GM23338 (cell line): ENCODE measurements at regions not wholly inside any gene's neighbourhood (a gene's known extent, or its start where the extent isn't known, plus 50 kb on each side); places are given as distances from the start of the nearest gene placed in this dataset.

Experiments
- ATAC-seq: fragments of 200-7000 bp; cut with Tn5 transposase; 3 replicates; pipeline ENCODE4 v1.9.1; 2020
- DNase-seq: peaks from one replicate; pipeline ENCODE4 v3.0.0-alpha.2; 2015; ENCODE audit warnings: low spot score
- H2AFZ ChIP-seq: fragments of 200-600 bp; sonication (generic); 2 replicates; pipeline ENCODE4 v1.8.0; 2016; ENCODE audit warnings: antibody characterized with exemption, mild to moderate bottlenecking, moderate library complexity
- H3F3A ChIP-seq: fragments of 200-600 bp; sonication (generic); replicated peaks from 2 replicates; pipeline ENCODE4 v1.8.0; 2017; ENCODE audit warnings: antibody characterized with exemption, mixed run types, low read depth
- H3K27ac ChIP-seq: fragments of 200-600 bp; sonication (generic); 2 replicates; pipeline ENCODE4 v1.6.1; 2016; ENCODE audit warnings: low read depth
- H3K27me3 ChIP-seq: fragments of 200-600 bp; sonication (generic); 2 replicates; pipeline ENCODE4 v1.8.0; 2016; ENCODE audit warnings: mild to moderate bottlenecking, mixed run types, moderate library complexity; ENCODE audit not compliant: insufficient read depth
- H3K36me3 ChIP-seq: fragments of 200-600 bp; sonication (generic); 2 replicates; pipeline ENCODE4 v1.8.0; 2016; ENCODE audit warnings: mild to moderate bottlenecking; ENCODE audit not compliant: insufficient read depth
- H3K4me1 ChIP-seq: fragments of 200-600 bp; sonication (generic); 2 replicates; pipeline ENCODE4 v1.8.0; 2016; ENCODE audit warnings: mild to moderate bottlenecking, moderate library complexity; ENCODE audit not compliant: insufficient read depth
- H3K4me2 ChIP-seq: fragments of 200-600 bp; sonication (generic); 2 replicates; pipeline ENCODE4 v1.7.1; 2017; ENCODE audit warnings: mixed run types
- H3K4me3 ChIP-seq: fragments of 200-600 bp; sonication (generic); 2 replicates; pipeline ENCODE4 v1.6.1; 2016; ENCODE audit warnings: mixed run types
- H3K79me2 ChIP-seq: fragments of 200-600 bp; sonication (generic); replicated peaks from 2 replicates; pipeline ENCODE4 v1.8.0; 2017; ENCODE audit warnings: mild to moderate bottlenecking; ENCODE audit not compliant: insufficient read depth
- H3K9me2 ChIP-seq: fragments of 200-600 bp; sonication (generic); 2 replicates; pipeline ENCODE4 v1.8.0; 2017; ENCODE audit not compliant: insufficient read depth
- H4K20me1 ChIP-seq: fragments of 200-600 bp; sonication (generic); replicated peaks from 2 replicates; pipeline ENCODE4 v1.8.0; 2017; ENCODE audit warnings: mild to moderate bottlenecking; ENCODE audit not compliant: insufficient read depth
- H3K27ac Mint-ChIP-seq: 2 replicates; pipeline ENCODE4 v1.8.0; 2020; ENCODE audit warnings: inconsistent platforms, mild to moderate bottlenecking, moderate library complexity, mixed read lengths
- H3K27me3 Mint-ChIP-seq: 3 replicates; pipeline ENCODE4 v1.8.0; 2022; ENCODE audit warnings: low read depth, mild to moderate bottlenecking, moderate library complexity, mixed read lengths, inconsistent platforms; ENCODE audit not compliant: insufficient read depth, poor library complexity
- H3K36me3 Mint-ChIP-seq: 3 replicates; pipeline ENCODE4 v1.8.0; 2021; ENCODE audit warnings: low read depth, mild to moderate bottlenecking, inconsistent platforms, moderate library complexity, mixed read lengths
- H3K4me1 Mint-ChIP-seq: 3 replicates; pipeline ENCODE4 v1.8.0; 2020; ENCODE audit warnings: mild to moderate bottlenecking, inconsistent platforms, mixed read lengths
- H3K4me3 Mint-ChIP-seq: 3 replicates; pipeline ENCODE4 v1.8.0; 2021; ENCODE audit warnings: moderate library complexity, mild to moderate bottlenecking, inconsistent platforms, mixed read lengths
- H3K9me3 Mint-ChIP-seq: 3 replicates; pipeline ENCODE4 v1.8.0; 2020; ENCODE audit warnings: moderate library complexity, mild to moderate bottlenecking, inconsistent platforms, mixed read lengths
- CREB1 ChIP-seq: fragments of 250-450 bp; sonication (Bioruptor Pico); IDR thresholded peaks from 2 replicates; pipeline ENCODE4 v1.5.0; 2020; ENCODE audit warnings: low read depth, mild to moderate bottlenecking, moderate library complexity
- EZH2phosphoT487 ChIP-seq: fragments of 200-600 bp; sonication (generic); IDR thresholded peaks from one replicate; pipeline ENCODE4 v1.8.1; 2018; ENCODE audit warnings: antibody characterized with exemption; ENCODE audit not compliant: unreplicated experiment
- JUNB ChIP-seq: IDR thresholded peaks from one replicate; pipeline ENCODE4 v1.6.1; 2016; ENCODE audit warnings: antibody characterized with exemption; ENCODE audit not compliant: unreplicated experiment
- NANOG ChIP-seq: IDR thresholded peaks from 2 replicates; pipeline ENCODE4 v1.6.1; 2016; ENCODE audit warnings: antibody characterized with exemption, borderline replicate concordance
- POLR2AphosphoS5 ChIP-seq: IDR thresholded peaks from 2 replicates; pipeline ENCODE4 v1.6.1; 2016; ENCODE audit warnings: antibody characterized with exemption, low read depth
- STAT1 ChIP-seq: IDR thresholded peaks from one replicate; pipeline ENCODE4 v1.6.1; 2016; ENCODE audit warnings: antibody characterized with exemption; ENCODE audit not compliant: unreplicated experiment
- ZNF114 ChIP-seq: fragments of 250-450 bp; sonication (Bioruptor Pico); IDR thresholded peaks from 2 replicates; pipeline ENCODE4 v1.5.0; 2020; ENCODE audit warnings: mild to moderate bottlenecking, moderate library complexity
- ZNF331 ChIP-seq: fragments of 250-450 bp; sonication (Bioruptor Pico); IDR thresholded peaks from 2 replicates; pipeline ENCODE4 v1.5.0; 2020; ENCODE audit warnings: low read depth, mild to moderate bottlenecking, moderate library complexity
- TF ChIP-seq, protein P1 (sequence below): IDR thresholded peaks from 2 replicates; pipeline ENCODE4 v1.6.1; 2016; ENCODE audit warnings: antibody characterized with exemption
- TF ChIP-seq, protein P2 (sequence below), 2 experiments: fragments of 200-600 bp in 1 of 2; sonication (generic) in 1 of 2; conservative IDR thresholded peaks; 2 replicates each; pipeline versions ENCODE4 v1.5.1 to v1.6.1; 2016 to 2017; ENCODE audit warnings: antibody characterized with exemption in 2 of 2, low read depth in 2 of 2, mild to moderate bottlenecking in 2 of 2, moderate library complexity in 1 of 2
- TF ChIP-seq, protein P3 (sequence below): IDR thresholded peaks from one replicate; pipeline ENCODE4 v1.6.1; 2018; ENCODE audit warnings: antibody characterized with exemption; ENCODE audit not compliant: unreplicated experiment

DNA sequence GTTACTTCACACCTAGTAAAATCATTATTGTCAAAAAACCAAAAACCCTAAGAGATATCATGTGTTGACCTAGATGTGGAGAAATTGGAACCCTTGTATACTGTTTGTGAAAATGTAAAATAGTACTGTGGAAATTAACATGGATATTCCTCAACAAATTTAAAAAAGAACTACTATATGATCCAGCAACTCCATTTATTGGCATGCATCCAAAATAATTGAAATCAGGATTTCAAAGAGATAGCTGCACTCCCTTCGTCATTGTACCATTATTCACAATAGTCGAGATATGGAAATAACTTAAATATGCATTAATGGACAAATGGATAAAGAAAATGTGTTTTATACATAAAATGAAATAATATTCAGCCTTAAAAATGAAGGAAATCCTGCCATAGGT, 105.3 kb upstream of the ZC3H15 start:
- no peak overlapping the region for H2AFZ ChIP-seq
- Mint-ChIP-seq H3K4me3 (no peak overlapping the region), H3K36me3 (peaks cover 13% of the 10 kb centered on the region), H3K4me1 (no peaks in the 10 kb centered on the region), H3K9me3 (peaks cover 16% of the 10 kb centered on the region), H3K27ac (no peak overlapping the region), H3K27me3 (no peaks in the 10 kb centered on the region)
- TF ChIP-seq STAT1 (no peak), CREB1 (CRISPR knock-in tag) (no peak), JUNB (no peak)
- H3K36me3 ChIP-seq, result no peaks in the 10 kb centered on the region
- H3K4me2 ChIP-seq, result no peak overlapping the region
- no peaks in the 10 kb centered on the region for H3K9me2 ChIP-seq
- DNase-seq, result no peak
- no peaks in the 10 kb centered on the region for H3F3A ChIP-seq
- no peak overlapping the region for H3K4me3 ChIP-seq
- no peaks in the 10 kb centered on the region for H3K27me3 ChIP-seq
- H3K4me1 ChIP-seq, result no peaks in the 10 kb centered on the region
- ATAC-seq, result no peak
- no peaks in the 10 kb centered on the region for H3K79me2 ChIP-seq
- H3K27ac ChIP-seq, result no peak overlapping the region
- no peaks in the 10 kb centered on the region for H4K20me1 ChIP-seq

DNA sequence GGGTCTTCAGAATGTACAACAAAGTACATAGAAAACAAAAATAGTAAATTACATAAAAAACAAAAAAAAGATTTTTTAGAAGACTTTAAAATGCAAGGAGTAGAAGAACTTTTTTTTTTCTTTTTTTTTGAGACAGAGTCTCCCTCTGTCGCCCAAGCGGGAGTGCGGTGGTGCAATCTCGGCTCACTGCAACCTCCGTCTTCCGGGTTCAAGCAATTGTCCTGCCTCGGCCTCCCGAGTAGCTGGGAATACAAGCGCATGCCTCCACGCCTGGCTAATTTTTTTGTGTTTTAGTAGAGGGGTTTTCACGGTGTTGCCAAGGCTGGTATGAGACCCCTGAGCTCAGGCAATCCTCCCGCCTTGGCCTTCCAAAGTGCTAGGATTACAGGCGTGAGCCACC, 104.5 kb upstream of the ZC3H15 start:
- H3K27ac ChIP-seq, result no peak overlapping the region
- DNase-seq (no peak), ATAC-seq (no peak)
- Mint-ChIP-seq H3K27me3 (no peaks in the 10 kb centered on the region), H3K4me3 (no peak overlapping the region), H3K36me3 (peaks cover 19% of the 10 kb centered on the region), H3K27ac (no peak overlapping the region), H3K9me3 (peaks cover 21% of the 10 kb centered on the region), H3K4me1 (no peaks in the 10 kb centered on the region)
- H3K4me3 ChIP-seq, result no peak overlapping the region
- H3K4me1 ChIP-seq, result no peaks in the 10 kb centered on the region
- H3K36me3 ChIP-seq, result no peaks in the 10 kb centered on the region
- no peaks in the 10 kb centered on the region for H4K20me1 ChIP-seq
- no peaks in the 10 kb centered on the region for H3K27me3 ChIP-seq
- no peaks in the 10 kb centered on the region for H3F3A ChIP-seq
- no peaks in the 10 kb centered on the region for H3K79me2 ChIP-seq
- H2AFZ ChIP-seq, result no peak overlapping the region
- TF ChIP-seq CREB1 (CRISPR knock-in tag), result no peak
- TF ChIP-seq EZH2phosphoT487, result no peak
- no peak for TF ChIP-seq STAT1
- H3K9me2 ChIP-seq, result no peaks in the 10 kb centered on the region
- no peak overlapping the region for H3K4me2 ChIP-seq

DNA sequence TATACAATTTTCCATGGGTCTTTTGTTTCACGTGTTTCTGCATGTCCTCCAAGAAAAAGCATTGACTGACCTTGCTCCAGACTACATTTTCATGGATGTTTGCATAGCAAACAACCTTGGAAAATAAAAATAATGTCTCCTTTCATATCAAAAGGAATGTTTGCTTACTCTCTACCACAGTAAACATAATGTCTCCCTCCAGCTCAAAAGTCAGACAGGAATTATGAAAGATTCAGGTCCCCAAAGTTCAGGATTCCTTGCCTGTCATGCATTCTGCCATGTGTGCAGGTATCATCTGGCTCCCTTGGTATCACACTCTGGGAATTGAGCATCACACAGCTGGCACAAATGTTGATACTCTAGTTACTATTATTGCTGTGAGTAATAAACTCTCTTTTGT, 103.1 kb upstream of the ZC3H15 start:
- Histone ChIP-seq H3K4me1 (no peaks in the 10 kb centered on the region), H3K79me2 (no peaks in the 10 kb centered on the region), H3K4me3 (no peak overlapping the region), H3K4me2 (no peak overlapping the region), H4K20me1 (no peaks in the 10 kb centered on the region), H3F3A (no peaks in the 10 kb centered on the region), H3K27me3 (no peaks in the 10 kb centered on the region), H3K9me2 (no peaks in the 10 kb centered on the region), H3K36me3 (no peaks in the 10 kb centered on the region), H3K27ac (no peak overlapping the region), H2AFZ (no peak overlapping the region)
- no peak overlapping the region for H3K4me3 Mint-ChIP-seq
- H3K27ac Mint-ChIP-seq, result no peak overlapping the region
- no peak for DNase-seq
- no peaks in the 10 kb centered on the region for H3K4me1 Mint-ChIP-seq
- peaks cover 24% of the 10 kb centered on the region for H3K9me3 Mint-ChIP-seq
- H3K36me3 Mint-ChIP-seq, result peaks cover 27% of the 10 kb centered on the region
- no peak for ATAC-seq
- H3K27me3 Mint-ChIP-seq, result no peaks in the 10 kb centered on the region
- no peak for TF ChIP-seq STAT1
- TF ChIP-seq ZNF331 (CRISPR knock-in tag), result no peak
- TF ChIP-seq, protein P1, sequence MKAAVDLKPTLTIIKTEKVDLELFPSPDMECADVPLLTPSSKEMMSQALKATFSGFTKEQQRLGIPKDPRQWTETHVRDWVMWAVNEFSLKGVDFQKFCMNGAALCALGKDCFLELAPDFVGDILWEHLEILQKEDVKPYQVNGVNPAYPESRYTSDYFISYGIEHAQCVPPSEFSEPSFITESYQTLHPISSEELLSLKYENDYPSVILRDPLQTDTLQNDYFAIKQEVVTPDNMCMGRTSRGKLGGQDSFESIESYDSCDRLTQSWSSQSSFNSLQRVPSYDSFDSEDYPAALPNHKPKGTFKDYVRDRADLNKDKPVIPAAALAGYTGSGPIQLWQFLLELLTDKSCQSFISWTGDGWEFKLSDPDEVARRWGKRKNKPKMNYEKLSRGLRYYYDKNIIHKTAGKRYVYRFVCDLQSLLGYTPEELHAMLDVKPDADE, result no peak
- no peak for TF ChIP-seq CREB1 (CRISPR knock-in tag)
- no peak for TF ChIP-seq POLR2AphosphoS5
- no peak for TF ChIP-seq ZNF114 (CRISPR knock-in tag)
- TF ChIP-seq, protein P2, sequence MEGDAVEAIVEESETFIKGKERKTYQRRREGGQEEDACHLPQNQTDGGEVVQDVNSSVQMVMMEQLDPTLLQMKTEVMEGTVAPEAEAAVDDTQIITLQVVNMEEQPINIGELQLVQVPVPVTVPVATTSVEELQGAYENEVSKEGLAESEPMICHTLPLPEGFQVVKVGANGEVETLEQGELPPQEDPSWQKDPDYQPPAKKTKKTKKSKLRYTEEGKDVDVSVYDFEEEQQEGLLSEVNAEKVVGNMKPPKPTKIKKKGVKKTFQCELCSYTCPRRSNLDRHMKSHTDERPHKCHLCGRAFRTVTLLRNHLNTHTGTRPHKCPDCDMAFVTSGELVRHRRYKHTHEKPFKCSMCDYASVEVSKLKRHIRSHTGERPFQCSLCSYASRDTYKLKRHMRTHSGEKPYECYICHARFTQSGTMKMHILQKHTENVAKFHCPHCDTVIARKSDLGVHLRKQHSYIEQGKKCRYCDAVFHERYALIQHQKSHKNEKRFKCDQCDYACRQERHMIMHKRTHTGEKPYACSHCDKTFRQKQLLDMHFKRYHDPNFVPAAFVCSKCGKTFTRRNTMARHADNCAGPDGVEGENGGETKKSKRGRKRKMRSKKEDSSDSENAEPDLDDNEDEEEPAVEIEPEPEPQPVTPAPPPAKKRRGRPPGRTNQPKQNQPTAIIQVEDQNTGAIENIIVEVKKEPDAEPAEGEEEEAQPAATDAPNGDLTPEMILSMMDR (conservative IDR thresholded peaks at IDR 0.05; ENCODE audit: low read depth in 2 of 2), result no peak
- no peak for TF ChIP-seq EZH2phosphoT487
- TF ChIP-seq, protein P3, sequence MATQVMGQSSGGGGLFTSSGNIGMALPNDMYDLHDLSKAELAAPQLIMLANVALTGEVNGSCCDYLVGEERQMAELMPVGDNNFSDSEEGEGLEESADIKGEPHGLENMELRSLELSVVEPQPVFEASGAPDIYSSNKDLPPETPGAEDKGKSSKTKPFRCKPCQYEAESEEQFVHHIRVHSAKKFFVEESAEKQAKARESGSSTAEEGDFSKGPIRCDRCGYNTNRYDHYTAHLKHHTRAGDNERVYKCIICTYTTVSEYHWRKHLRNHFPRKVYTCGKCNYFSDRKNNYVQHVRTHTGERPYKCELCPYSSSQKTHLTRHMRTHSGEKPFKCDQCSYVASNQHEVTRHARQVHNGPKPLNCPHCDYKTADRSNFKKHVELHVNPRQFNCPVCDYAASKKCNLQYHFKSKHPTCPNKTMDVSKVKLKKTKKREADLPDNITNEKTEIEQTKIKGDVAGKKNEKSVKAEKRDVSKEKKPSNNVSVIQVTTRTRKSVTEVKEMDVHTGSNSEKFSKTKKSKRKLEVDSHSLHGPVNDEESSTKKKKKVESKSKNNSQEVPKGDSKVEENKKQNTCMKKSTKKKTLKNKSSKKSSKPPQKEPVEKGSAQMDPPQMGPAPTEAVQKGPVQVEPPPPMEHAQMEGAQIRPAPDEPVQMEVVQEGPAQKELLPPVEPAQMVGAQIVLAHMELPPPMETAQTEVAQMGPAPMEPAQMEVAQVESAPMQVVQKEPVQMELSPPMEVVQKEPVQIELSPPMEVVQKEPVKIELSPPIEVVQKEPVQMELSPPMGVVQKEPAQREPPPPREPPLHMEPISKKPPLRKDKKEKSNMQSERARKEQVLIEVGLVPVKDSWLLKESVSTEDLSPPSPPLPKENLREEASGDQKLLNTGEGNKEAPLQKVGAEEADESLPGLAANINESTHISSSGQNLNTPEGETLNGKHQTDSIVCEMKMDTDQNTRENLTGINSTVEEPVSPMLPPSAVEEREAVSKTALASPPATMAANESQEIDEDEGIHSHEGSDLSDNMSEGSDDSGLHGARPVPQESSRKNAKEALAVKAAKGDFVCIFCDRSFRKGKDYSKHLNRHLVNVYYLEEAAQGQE, result no peak
- TF ChIP-seq NANOG, result no peak
